Retinal pigment epithelial cell (primary cell): ENCODE measurements at regions not wholly inside any gene's neighbourhood (a gene's known extent, or its start where the extent isn't known, plus 50 kb on each side); places are given as distances from the start of the nearest gene placed in this dataset.
"Not testable (repeated sequence)": the region's sequence is repeated elsewhere in the genome, so short reads cannot be mapped to it uniquely, and the experiment has no call there.

Source experiments
- DNase-seq: peaks from one replicate; pipeline ENCODE4 v3.0.0-alpha.2; 2010; ENCODE audit warnings: low read depth
- H3K4me3 ChIP-seq: 2 replicates; pipeline ENCODE4 v1.5.1; 2011; ENCODE audit warnings: mild to moderate bottlenecking, low read length, control low read depth, moderate library complexity
- CTCF ChIP-seq: conservative IDR thresholded peaks from 2 replicates; pipeline ENCODE4 v1.5.1; 2011; ENCODE audit warnings: low read depth, low read length, control low read depth, inconsistent platforms

DNA sequence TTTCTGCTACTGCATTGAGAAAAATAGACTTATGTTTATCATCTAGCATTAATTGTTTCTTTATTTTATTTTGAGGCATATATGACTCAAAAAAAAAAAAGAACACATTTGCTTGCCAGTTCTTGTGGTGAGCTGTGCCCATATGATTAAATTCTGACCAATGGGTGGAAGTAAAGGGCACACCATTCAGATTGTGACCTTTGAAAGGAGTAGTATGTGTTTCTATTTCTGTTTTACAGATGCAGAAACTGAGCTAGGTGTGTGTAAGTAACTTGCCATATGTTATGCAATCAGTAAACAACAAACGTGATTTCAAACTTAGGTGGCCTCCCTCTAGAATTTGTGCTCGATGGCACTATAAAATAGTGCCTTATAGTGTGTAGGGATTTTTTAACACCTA is 368.1 kb upstream of the EDIL3 start:
- TF ChIP-seq CTCF = no peak
- H3K4me3 ChIP-seq = no peak overlapping the region
- DNase-seq = no peak

GRCh38 chr5:84748313-84748712 is 363.6 kb upstream of the EDIL3 start:
- no peak overlapping the region for H3K4me3 ChIP-seq
- no peak for TF ChIP-seq CTCF
- DNase-seq = no peak

GRCh38 chr5:84746280-84746679 is 361.6 kb upstream of the EDIL3 start:
- H3K4me3 ChIP-seq, DNase-seq: not testable (repeated sequence)

- no peak overlapping the region for H3K4me3 ChIP-seq
- TF ChIP-seq CTCF = no peak
These were observed 356.4 kb upstream of the EDIL3 start for GRCh38 chr5:84741056-84741455.

DNA sequence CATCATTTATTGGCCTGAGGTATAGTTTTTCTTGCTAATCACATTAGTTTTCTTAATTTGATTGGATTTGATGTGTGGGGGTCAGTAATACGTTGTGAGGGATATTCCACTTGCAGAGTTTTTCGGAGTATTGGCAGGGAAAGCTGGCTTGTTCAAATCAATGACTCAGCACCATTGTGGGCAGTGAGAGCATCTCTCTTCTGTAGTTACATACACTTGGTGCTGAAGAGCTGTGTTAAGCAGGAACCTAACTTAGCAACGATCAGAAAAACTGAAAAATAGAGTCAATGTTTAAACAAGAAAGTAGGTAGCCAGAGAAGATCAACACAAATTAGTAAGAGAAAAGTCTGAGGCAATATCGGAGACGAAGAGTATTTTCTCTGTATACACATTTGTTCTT is 344.6 kb upstream of the EDIL3 start:
- no peak for DNase-seq
- TF ChIP-seq CTCF = no peak
- no peak overlapping the region for H3K4me3 ChIP-seq

More at GRCh38 chr5:84741056-84741455, 356.4 kb upstream of the EDIL3 start:
- DNase-seq = no peak

- DNase-seq = no peak
- no peak for TF ChIP-seq CTCF
- H3K4me3 ChIP-seq = no peak overlapping the region
These were observed 343.0 kb upstream of the EDIL3 start for GRCh38 chr5:84727708-84728107.

- H3K4me3 ChIP-seq = no peak overlapping the region
- TF ChIP-seq CTCF = no peak
- DNase-seq = no peak
These were observed 341.4 kb upstream of the EDIL3 start for GRCh38 chr5:84725946-84726570.
